ENCODE measurements at regions not wholly inside any gene's neighbourhood (a gene's known extent, or its start where the extent isn't known, plus 50 kb on each side); places are given as distances from the start of the nearest gene placed in this dataset.

- ATAC-seq: no peak
Measured at GRCh38 chr1:95366498-95366897, 132.5 kb downstream of the RWDD3 start.

GRCh38 chr1:95368178-95368577 lies 134.2 kb downstream of the RWDD3 start:
- H3K4me3 Mint-ChIP-seq: no peak overlapping the region
- H3K36me3 Mint-ChIP-seq: no peaks in the 10 kb centered on the region
- Histone ChIP-seq H3K4me3 (ENCODE audit: low read length) (no peak overlapping the region), H3K27me3 (ENCODE audit: control insufficient read depth, insufficient read depth, low read length) (no peaks in the 10 kb centered on the region), H3K9me3 (ENCODE audit: control insufficient read depth, insufficient read depth, low read length) (peaks cover 3% of the 10 kb centered on the region), H3K4me1 (ENCODE audit: control insufficient read depth, insufficient read depth, low read length) (no peaks in the 10 kb centered on the region), H3K27ac (ENCODE audit: low read length) (no peak overlapping the region), H3K36me3 (ENCODE audit: control insufficient read depth, insufficient read depth, low read length) (no peaks in the 10 kb centered on the region)
- DNase-seq (no peak), ATAC-seq (no peak)
- intact Hi-C loops (cut with micrococcal nuclease): no loop called here
- H3K27ac Mint-ChIP-seq: no peak overlapping the region
- H3K4me1 Mint-ChIP-seq: no peaks in the 10 kb centered on the region
- peaks cover 3 to 17% of the 10 kb centered on the region in 2 donors for H3K9me3 Mint-ChIP-seq
- TF ChIP-seq CTCF (IDR thresholded peaks at IDR 0.05): no peak
- no peaks in the 10 kb centered on the region for H3K27me3 Mint-ChIP-seq (ENCODE audit: low read depth in 2 of 2)
- WGBS (ENCODE audit: insufficient coverage): 78% methylated on average over 4 of the region's 4 CpGs

More at GRCh38 chr1:95366498-95366897, 132.5 kb downstream of the RWDD3 start:
- TF ChIP-seq CTCF (IDR thresholded peaks at IDR 0.05): no peak
- no peak for DNase-seq
- Mint-ChIP-seq H3K27ac (no peak overlapping the region), H3K4me1 (no peaks in the 10 kb centered on the region), H3K36me3 (no peaks in the 10 kb centered on the region), H3K27me3 (ENCODE audit: low read depth in 2 of 2) (no peaks in the 10 kb centered on the region), H3K9me3 (peaks cover 6 to 19% of the 10 kb centered on the region in 2 donors), H3K4me3 (no peak overlapping the region)
- Histone ChIP-seq H3K4me3 (ENCODE audit: low read length) (no peak overlapping the region), H3K27ac (ENCODE audit: low read length) (no peak overlapping the region), H3K27me3 (ENCODE audit: control insufficient read depth, insufficient read depth, low read length) (no peaks in the 10 kb centered on the region), H3K36me3 (ENCODE audit: control insufficient read depth, insufficient read depth, low read length) (no peaks in the 10 kb centered on the region), H3K9me3 (ENCODE audit: control insufficient read depth, insufficient read depth, low read length) (peaks cover 3% of the 10 kb centered on the region), H3K4me1 (ENCODE audit: control insufficient read depth, insufficient read depth, low read length) (no peaks in the 10 kb centered on the region)
- intact Hi-C loops (cut with micrococcal nuclease): no loop called here
- WGBS (ENCODE audit: insufficient coverage): 87% methylated on average over 3 of the region's 3 CpGs

GRCh38 chr1:95369985-95370690 lies 136.1 kb downstream of the RWDD3 start:
- no peak overlapping the region for H3K4me3 Mint-ChIP-seq
- no peak for TF ChIP-seq CTCF (IDR thresholded peaks at IDR 0.05)
- no peaks in the 10 kb centered on the region for H3K36me3 ChIP-seq (ENCODE audit: control insufficient read depth, insufficient read depth, low read length)
- no peaks in the 10 kb centered on the region for H3K4me1 ChIP-seq (ENCODE audit: control insufficient read depth, insufficient read depth, low read length)
- H3K27ac Mint-ChIP-seq: no peak overlapping the region
- peaks cover 5 to 14% of the 10 kb centered on the region in 2 donors for H3K9me3 Mint-ChIP-seq
- WGBS (ENCODE audit: insufficient coverage): 75% methylated on average over 7 of the region's 7 CpGs
- DNase-seq: no peak
- peaks cover 6% of the 10 kb centered on the region for H3K9me3 ChIP-seq (ENCODE audit: control insufficient read depth, insufficient read depth, low read length)
- no peaks in the 10 kb centered on the region for H3K27me3 ChIP-seq (ENCODE audit: control insufficient read depth, insufficient read depth, low read length)
- H3K4me3 ChIP-seq (ENCODE audit: low read length): no peak overlapping the region
- intact Hi-C loops (cut with micrococcal nuclease): no loop called here
- no peaks in the 10 kb centered on the region for H3K36me3 Mint-ChIP-seq
- H3K4me1 Mint-ChIP-seq: no peaks in the 10 kb centered on the region
- H3K27ac ChIP-seq (ENCODE audit: low read length): no peak overlapping the region
- H3K27me3 Mint-ChIP-seq (ENCODE audit: low read depth in 2 of 2): no peaks in the 10 kb centered on the region
- ATAC-seq: no peak
